DND-41 (cell line): ENCODE measurements at regions not wholly inside any gene's neighbourhood (a gene's known extent, or its start where the extent isn't known, plus 50 kb on each side); places are given as distances from the start of the nearest gene placed in this dataset.

Experiments
- EZH2 ChIP-seq: IDR thresholded peaks from 3 replicates; pipeline ENCODE4 v1.6.1; 2012; ENCODE audit warnings: borderline replicate concordance, low read depth, mild to moderate bottlenecking, moderate library complexity, low read length, inconsistent platforms; ENCODE audit not compliant: severe bottlenecking
- TF ChIP-seq, protein P1 (sequence below): IDR thresholded peaks from 2 replicates; pipeline ENCODE4 v1.5.1; 2012; ENCODE audit warnings: borderline replicate concordance, low read length, moderate library complexity, mild to moderate bottlenecking; ENCODE audit not compliant: poor library complexity, severe bottlenecking; ENCODE audit errors: extremely low read depth

DNA sequence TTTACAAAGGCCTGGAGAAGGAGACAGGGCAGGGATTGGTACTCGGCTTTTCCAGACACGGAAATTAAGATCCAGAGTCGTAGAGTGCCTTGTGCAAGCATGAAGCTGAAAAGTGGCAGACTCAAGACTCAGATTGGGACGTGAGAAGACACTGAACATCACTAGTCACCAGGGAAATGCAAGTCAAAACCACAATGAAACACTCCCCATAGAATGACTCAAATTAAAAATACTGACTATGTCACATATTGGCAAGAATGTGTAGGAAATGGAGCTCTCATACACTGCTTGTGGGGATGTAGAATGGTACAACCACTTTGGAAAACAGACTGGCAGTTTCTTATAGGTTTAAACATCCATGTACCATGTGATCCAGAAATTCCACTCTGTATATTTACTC lies 472.0 kb downstream of the RPS24 start:
- TF ChIP-seq, protein P1, sequence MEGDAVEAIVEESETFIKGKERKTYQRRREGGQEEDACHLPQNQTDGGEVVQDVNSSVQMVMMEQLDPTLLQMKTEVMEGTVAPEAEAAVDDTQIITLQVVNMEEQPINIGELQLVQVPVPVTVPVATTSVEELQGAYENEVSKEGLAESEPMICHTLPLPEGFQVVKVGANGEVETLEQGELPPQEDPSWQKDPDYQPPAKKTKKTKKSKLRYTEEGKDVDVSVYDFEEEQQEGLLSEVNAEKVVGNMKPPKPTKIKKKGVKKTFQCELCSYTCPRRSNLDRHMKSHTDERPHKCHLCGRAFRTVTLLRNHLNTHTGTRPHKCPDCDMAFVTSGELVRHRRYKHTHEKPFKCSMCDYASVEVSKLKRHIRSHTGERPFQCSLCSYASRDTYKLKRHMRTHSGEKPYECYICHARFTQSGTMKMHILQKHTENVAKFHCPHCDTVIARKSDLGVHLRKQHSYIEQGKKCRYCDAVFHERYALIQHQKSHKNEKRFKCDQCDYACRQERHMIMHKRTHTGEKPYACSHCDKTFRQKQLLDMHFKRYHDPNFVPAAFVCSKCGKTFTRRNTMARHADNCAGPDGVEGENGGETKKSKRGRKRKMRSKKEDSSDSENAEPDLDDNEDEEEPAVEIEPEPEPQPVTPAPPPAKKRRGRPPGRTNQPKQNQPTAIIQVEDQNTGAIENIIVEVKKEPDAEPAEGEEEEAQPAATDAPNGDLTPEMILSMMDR = no peak
- TF ChIP-seq EZH2 = no peak
